Endothelial cell of umbilical vein (primary cell): ENCODE measurements at regions not wholly inside any gene's neighbourhood (a gene's known extent, or its start where the extent isn't known, plus 50 kb on each side); places are given as distances from the start of the nearest gene placed in this dataset.

Experiments
- BruUV-seq: library from RNA; stranded (reverse); fragments of 400-500 nt; replicated peaks from 2 replicates; lab custom pipeline; 2021; lab: Mats Ljungman, UMichigan
- CTCF ChIA-PET: fragments of 300-600, 350-600 bp; sonication (Branson Sonifier 250); formaldehyde crosslinking; loops from one replicate; lab custom pipeline; 2021; ENCODE audit warnings: antibody characterized with exemption, inconsistent platforms; lab: Charles Lee
- POLR2A ChIA-PET: fragments of 300-600, 350-600 bp; sonication (Branson Sonifier 250); formaldehyde crosslinking; loops from one replicate; lab custom pipeline; 2021; ENCODE audit warnings: antibody characterized with exemption, inconsistent platforms; lab: Charles Lee
- DNase-seq: peaks from one replicate; pipeline ENCODE4 v3.0.0-alpha.2; 2011; ENCODE audit warnings: low read depth, low spot score
- FAIRE-seq: peaks from 2 replicates; lab custom pipeline; 2011; peaks lifted over from hg19 to GRCh38; lab: Jason Lieb, UNC
- H2AFZ ChIP-seq: 2 replicates; pipeline ENCODE4 v1.6.0; 2012; ENCODE audit warnings: low read depth, low read length, control low read depth, inconsistent platforms
- H3K27ac ChIP-seq: 2 replicates; pipeline ENCODE4 v1.5.1; 2011; ENCODE audit warnings: low read depth, mild to moderate bottlenecking, control low read depth, low read length, moderate library complexity; ENCODE audit not compliant: insufficient read depth
- H3K27me3 ChIP-seq, 2 experiments: 2 replicates each; pipeline versions ENCODE4 v1.6.0 to v1.6.1; 2011; ENCODE audit warnings: low read length in 2 of 2, mixed read lengths in 1 of 2; ENCODE audit not compliant: control insufficient read depth in 2 of 2, insufficient read depth in 2 of 2
- H3K36me3 ChIP-seq, 2 experiments: 2 replicates in 1 of 2; 3 replicates in 1 of 2; pipeline ENCODE4 v1.5.1; 2011; ENCODE audit warnings: low read length in 2 of 2, mild to moderate bottlenecking in 1 of 2, moderate library complexity in 1 of 2; ENCODE audit not compliant: control insufficient read depth in 2 of 2, insufficient read depth in 2 of 2; ENCODE audit errors: extremely low read depth in 1 of 2
- H3K4me1 ChIP-seq: 3 replicates; pipeline ENCODE4 v1.5.1; 2011; ENCODE audit warnings: mild to moderate bottlenecking, low read length; ENCODE audit not compliant: control insufficient read depth, insufficient read depth; ENCODE audit errors: extremely low read depth
- H3K4me2 ChIP-seq: 2 replicates; pipeline ENCODE4 v1.6.1; 2011; ENCODE audit warnings: low read length, control low read depth, mixed read lengths; ENCODE audit not compliant: insufficient read depth
- H3K4me3 ChIP-seq, 3 experiments: fragments of 200-600 bp in 1 of 3; sonication (generic), shearing (Covaris generic) in 1 of 3; replicated peaks in 1 of 3; 2 replicates each; pipeline ENCODE4 v1.5.1; 2011 to 2016; ENCODE audit warnings: control low read depth in 3 of 3, low read length in 3 of 3, mild to moderate bottlenecking in 2 of 3, inconsistent platforms in 1 of 3, low read depth in 1 of 3, moderate library complexity in 1 of 3; ENCODE audit not compliant: insufficient read depth in 1 of 3
- H3K79me2 ChIP-seq: 2 replicates; pipeline ENCODE4 v1.6.0; 2012; ENCODE audit warnings: low read length, inconsistent platforms; ENCODE audit not compliant: control insufficient read depth, insufficient read depth
- H3K9ac ChIP-seq: replicated peaks from 2 replicates; pipeline ENCODE3; 2011; ENCODE audit warnings: low read length, control low read depth; ENCODE audit not compliant: insufficient read depth; ENCODE audit errors: extremely low read depth
- H3K9me1 ChIP-seq: replicated peaks from 3 replicates; pipeline ENCODE4 v1.6.0; 2011; ENCODE audit warnings: mild to moderate bottlenecking, low read length; ENCODE audit not compliant: control insufficient read depth, insufficient read depth; ENCODE audit errors: extremely low read depth
- H3K9me3 ChIP-seq: replicated peaks from 2 replicates; pipeline ENCODE4 v1.5.1; 2012; ENCODE audit warnings: low read length, inconsistent platforms; ENCODE audit not compliant: control insufficient read depth, insufficient read depth
- H4K20me1 ChIP-seq: replicated peaks from 2 replicates; pipeline ENCODE3; 2011; ENCODE audit warnings: mild to moderate bottlenecking, low read length; ENCODE audit not compliant: control insufficient read depth, insufficient read depth; ENCODE audit errors: extremely low read depth
- CTCF ChIP-seq, 2 donors: IDR thresholded peaks; 1 replicate in 1 of 2; 2 replicates in 1 of 2; pipeline ENCODE4 v1.5.1; 2011; ENCODE audit warnings: low read length in 2 of 2, mild to moderate bottlenecking in 2 of 2, moderate library complexity in 2 of 2, control low read depth in 1 of 2, inconsistent platforms in 1 of 2, low read depth in 1 of 2; ENCODE audit not compliant: insufficient read depth in 1 of 2; ENCODE audit errors: extremely low read depth in 1 of 2
- EZH2 ChIP-seq: IDR thresholded peaks from 2 replicates; pipeline ENCODE4 v1.6.1; 2012; ENCODE audit warnings: borderline replicate concordance, low read depth, mild to moderate bottlenecking, moderate library complexity, low read length, inconsistent platforms; ENCODE audit not compliant: severe bottlenecking
- FOS ChIP-seq: IDR thresholded peaks from 2 replicates; pipeline ENCODE4 v1.6.1; 2011; ENCODE audit warnings: mild to moderate bottlenecking, low read length, moderate library complexity, borderline replicate concordance; ENCODE audit not compliant: insufficient read depth
- GATA2 ChIP-seq: IDR thresholded peaks from 2 replicates; pipeline ENCODE4 v1.7.0; 2011; ENCODE audit warnings: low read depth, mild to moderate bottlenecking, moderate library complexity, mixed read lengths, low read length; ENCODE audit not compliant: insufficient read length, insufficient read depth
- JUN ChIP-seq: IDR thresholded peaks from 2 replicates; pipeline ENCODE4 v1.6.1; 2011; ENCODE audit warnings: borderline replicate concordance, low read depth; ENCODE audit not compliant: insufficient read length, insufficient read depth
- MAX ChIP-seq: IDR thresholded peaks from 2 replicates; pipeline ENCODE4 v1.6.1; 2011; ENCODE audit not compliant: insufficient read depth, insufficient read length
- MYC ChIP-seq: IDR thresholded peaks from one replicate; pipeline ENCODE4 v1.6.1; 2011; ENCODE audit warnings: mild to moderate bottlenecking, low read depth, low read length
- POLR2A ChIP-seq: IDR thresholded peaks from 2 replicates; pipeline ENCODE4 v1.6.1; 2012; ENCODE audit warnings: low read depth, mild to moderate bottlenecking, control low read depth, low read length
- POLR2AphosphoS5 ChIP-seq: IDR thresholded peaks from 2 replicates; pipeline ENCODE4 v1.6.1; 2012; ENCODE audit warnings: low read depth, mild to moderate bottlenecking, control low read depth, low read length, moderate library complexity; ENCODE audit not compliant: insufficient read depth
- dilution Hi-C: fragments of 300-500 bp; cut with MboI; formaldehyde crosslinking; loops from one replicate; pipeline ENCODE4 v1.15.0; 2019; ENCODE audit warnings: low sequenced_read_pairs; ENCODE audit not compliant: extremely low pct_ligation_motif_present
- intact Hi-C: fragments of 100-400 bp; cut with micrococcal nuclease; formaldehyde crosslinking; loops from one replicate; pipeline ENCODE4 v1.10.0; 2022

- Histone ChIP-seq H3K4me3 (peak overlapping the region in 1 of 3 experiments; percentile 24), H3K27me3 (no peaks in the 10 kb centered on the region), H3K9me3 (no peaks in the 10 kb centered on the region), H3K4me1 (peaks cover 68% of the 10 kb centered on the region), H3K27ac (peak overlapping the region; percentile 97), H3K9ac (peak overlapping the region; percentile 78), H2AFZ (peak overlapping the region; percentile 45), H3K4me2 (peak overlapping the region; percentile 88), H4K20me1 (no peaks in the 10 kb centered on the region), H3K79me2 (no peaks in the 10 kb centered on the region), H3K36me3 (no peaks in the 10 kb centered on the region), H3K9me1 (no peaks in the 10 kb centered on the region)
- DNase-seq (peak; percentile 87), FAIRE-seq (peak; percentile 68)
- TF ChIP-seq MAX: no peak
- TF ChIP-seq MYC: no peak
- TF ChIP-seq JUN: peak; percentile 63
- peak; percentile 48 for TF ChIP-seq POLR2A
- no peak for TF ChIP-seq EZH2
- no peak for TF ChIP-seq POLR2AphosphoS5
- TF ChIP-seq FOS: peak; percentile 11
- TF ChIP-seq GATA2: no peak
- no peak for TF ChIP-seq CTCF (IDR thresholded peaks at IDR 0.05; ENCODE audit: extremely low read depth in 1 of 2, insufficient read depth in 1 of 2, low read depth in 1 of 2, low read length in 2 of 2)
- BruUV-seq: TSS peak; percentile 80
- CTCF ChIA-PET: interaction anchor here (0.6 to 4.8 kb wide), 8 partner anchors 9 to 1331 kb away, joined by 3 to 18 read pairs (median 5); no protein-coding TSS in a partner anchor
- dilution Hi-C loops (no loop called here), intact Hi-C loops (loop anchor here (2.0 kb wide), 1 partner anchor 49 kb away; the partner anchor contains the start of gene RTN4)
- POLR2A ChIA-PET: interaction anchor here (0.9 to 1.4 kb wide), 2 partner anchors 50 to 52 kb away, joined by 3 read pairs; no protein-coding TSS in a partner anchor
Measured at GRCh38 chr2:55099878-55100820, 49.9 kb upstream of the RTN4 start.
